Testis (tissue), 2 donors: ENCODE measurements at regions not wholly inside any gene's neighbourhood (a gene's known extent, or its start where the extent isn't known, plus 50 kb on each side); places are given as distances from the start of the nearest gene placed in this dataset.

Source experiments
- DNase-seq: peaks from one replicate; pipeline ENCODE4 v3.0.0-alpha.2; 2019
- H3K27ac ChIP-seq, 2 donors: fragments of 200-600 bp; sonication (generic); one replicate each; pipeline ENCODE4 v1.5.1; 2019
- H3K27me3 ChIP-seq: fragments of 200-600 bp; sonication (generic); one replicate; pipeline ENCODE4 v1.5.1; 2019
- H3K36me3 ChIP-seq: fragments of 200-600 bp; sonication (generic); one replicate; pipeline ENCODE4 v1.5.1; 2017; ENCODE audit warnings: low read depth; ENCODE audit errors: missing control alignments
- H3K4me1 ChIP-seq: fragments of 200-600 bp; sonication (generic); one replicate; pipeline ENCODE4 v1.5.1; 2019
- H3K4me3 ChIP-seq, 2 donors: fragments of 200-600 bp; sonication (generic); one replicate each; pipeline ENCODE4 v1.5.1; 2017 to 2019
- H3K9me3 ChIP-seq: fragments of 200-600 bp; sonication (generic); one replicate; pipeline ENCODE4 v1.5.1; 2017
- POLR2A ChIP-seq: fragments of 450-650 bp; IDR thresholded peaks from one replicate; pipeline ENCODE4 v1.6.1; 2017; ENCODE audit warnings: antibody characterized with exemption, mild to moderate bottlenecking, moderate library complexity
- WGBS, 2 donors: methylation state at CpG; one replicate each; pipeline ENCODE4 v1.1.5; 2018; 5-methylcytosine and 5-hydroxymethylcytosine counted together
- intact Hi-C: fragments of 100-400 bp; cut with DNase I; formaldehyde crosslinking; loops from one replicate; pipeline ENCODE4 v1.15.1; 2023; ENCODE audit warnings: low total_unique reads
- TF ChIP-seq, protein P1 (sequence below), 3 experiments: fragments of 450-650 bp in 2 of 3; fragments of 200-600 bp in 1 of 3; sonication (generic) in 1 of 3; IDR thresholded peaks; one replicate each; pipeline ENCODE4 v1.5.1; 2016 to 2019; ENCODE audit warnings: antibody characterized with exemption in 3 of 3, mild to moderate bottlenecking in 2 of 3, moderate library complexity in 1 of 3

DNA sequence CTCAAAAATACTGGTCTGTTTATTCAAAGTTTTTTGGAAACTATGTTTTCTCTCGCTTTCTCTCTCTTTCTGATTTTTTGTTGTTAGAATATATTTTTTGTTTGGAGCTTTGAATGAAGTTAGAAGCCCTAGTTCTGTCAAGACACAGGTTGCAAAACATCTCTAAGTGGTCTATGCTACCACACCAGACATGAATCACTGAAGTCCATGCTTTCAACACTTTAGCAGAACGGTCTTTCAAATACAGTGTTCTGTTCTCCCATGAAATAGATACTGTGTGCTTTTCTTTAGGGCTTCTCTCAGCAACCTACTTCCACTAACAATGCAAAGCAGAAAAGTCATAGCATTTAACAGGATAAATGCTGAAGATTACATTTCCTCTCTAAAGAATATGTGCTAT is 392.5 kb downstream of the TMEM167A start:
- H3K9me3 ChIP-seq: no peaks in the 10 kb centered on the region
- 69 to 70% methylated on average over 2 of the region's 2 CpGs for WGBS, 2 donors
- intact Hi-C loops: no loop called here
- no peak overlapping the region for H3K27ac ChIP-seq
- H3K4me3 ChIP-seq: no peak overlapping the region
- no peaks in the 10 kb centered on the region for H3K4me1 ChIP-seq
- no peaks in the 10 kb centered on the region for H3K36me3 ChIP-seq
- TF ChIP-seq, protein P1, sequence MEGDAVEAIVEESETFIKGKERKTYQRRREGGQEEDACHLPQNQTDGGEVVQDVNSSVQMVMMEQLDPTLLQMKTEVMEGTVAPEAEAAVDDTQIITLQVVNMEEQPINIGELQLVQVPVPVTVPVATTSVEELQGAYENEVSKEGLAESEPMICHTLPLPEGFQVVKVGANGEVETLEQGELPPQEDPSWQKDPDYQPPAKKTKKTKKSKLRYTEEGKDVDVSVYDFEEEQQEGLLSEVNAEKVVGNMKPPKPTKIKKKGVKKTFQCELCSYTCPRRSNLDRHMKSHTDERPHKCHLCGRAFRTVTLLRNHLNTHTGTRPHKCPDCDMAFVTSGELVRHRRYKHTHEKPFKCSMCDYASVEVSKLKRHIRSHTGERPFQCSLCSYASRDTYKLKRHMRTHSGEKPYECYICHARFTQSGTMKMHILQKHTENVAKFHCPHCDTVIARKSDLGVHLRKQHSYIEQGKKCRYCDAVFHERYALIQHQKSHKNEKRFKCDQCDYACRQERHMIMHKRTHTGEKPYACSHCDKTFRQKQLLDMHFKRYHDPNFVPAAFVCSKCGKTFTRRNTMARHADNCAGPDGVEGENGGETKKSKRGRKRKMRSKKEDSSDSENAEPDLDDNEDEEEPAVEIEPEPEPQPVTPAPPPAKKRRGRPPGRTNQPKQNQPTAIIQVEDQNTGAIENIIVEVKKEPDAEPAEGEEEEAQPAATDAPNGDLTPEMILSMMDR (IDR thresholded peaks at IDR 0.05): no peak
- no peak for TF ChIP-seq POLR2A
- no peaks in the 10 kb centered on the region for H3K27me3 ChIP-seq
- no peak for DNase-seq

GRCh38 chr5:82684165-82684564 is 393.0 kb downstream of the TMEM167A start:
- DNase-seq: no peak
- Histone ChIP-seq H3K4me1 (no peaks in the 10 kb centered on the region), H3K36me3 (no peaks in the 10 kb centered on the region), H3K27ac (no peak overlapping the region), H3K27me3 (no peaks in the 10 kb centered on the region), H3K9me3 (no peaks in the 10 kb centered on the region), H3K4me3 (no peak overlapping the region)
- 61 to 65% methylated on average over 2 of the region's 2 CpGs for WGBS, 2 donors
- intact Hi-C loops: no loop called here
- no peak for TF ChIP-seq POLR2A
- TF ChIP-seq, protein P1 (IDR thresholded peaks at IDR 0.05): no peak

GRCh38 chr5:82679660-82680059 is 397.5 kb downstream of the TMEM167A start:
- Histone ChIP-seq H3K4me1 (no peaks in the 10 kb centered on the region), H3K4me3 (no peak overlapping the region), H3K27ac (no peak overlapping the region), H3K27me3 (no peaks in the 10 kb centered on the region), H3K9me3 (no peaks in the 10 kb centered on the region), H3K36me3 (no peaks in the 10 kb centered on the region)
- intact Hi-C loops: no loop called here
- TF ChIP-seq POLR2A: no peak
- TF ChIP-seq, protein P1 (IDR thresholded peaks at IDR 0.05): no peak
- WGBS, 2 donors: 75 to 77% methylated on average over 4 of the region's 4 CpGs
- DNase-seq: no peak

DNA sequence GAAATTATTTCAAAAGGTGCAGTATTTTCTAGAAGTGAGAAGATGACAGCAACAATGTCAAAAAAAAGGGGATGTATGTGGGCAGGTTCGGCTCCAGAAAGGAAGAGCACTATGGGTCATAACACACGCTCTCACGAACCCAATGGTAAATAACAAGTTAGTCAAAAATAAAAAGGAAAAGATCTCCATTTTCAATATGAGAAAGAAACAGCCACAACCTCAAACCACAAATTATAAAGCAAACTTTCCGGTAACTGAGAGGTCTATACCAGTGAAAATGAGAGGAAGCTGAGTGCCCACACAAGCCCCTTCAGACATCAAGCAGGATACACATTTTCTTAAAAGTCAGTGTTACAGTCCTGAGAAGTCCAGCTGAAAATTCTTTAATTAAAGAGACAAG is 398.5 kb upstream of the RPS23 start:
- intact Hi-C loops: no loop called here
- H3K9me3 ChIP-seq: no peaks in the 10 kb centered on the region
- no peaks in the 10 kb centered on the region for H3K36me3 ChIP-seq
- 83 to 93% methylated on average over 4 of the region's 4 CpGs for WGBS, 2 donors
- no peak for DNase-seq
- no peak overlapping the region for H3K4me3 ChIP-seq
- no peak overlapping the region for H3K27ac ChIP-seq
- TF ChIP-seq, protein P1 (IDR thresholded peaks at IDR 0.05): no peak
- TF ChIP-seq POLR2A: no peak
- no peaks in the 10 kb centered on the region for H3K27me3 ChIP-seq
- no peaks in the 10 kb centered on the region for H3K4me1 ChIP-seq

- no peaks in the 10 kb centered on the region for H3K27me3 ChIP-seq
- H3K4me1 ChIP-seq: no peaks in the 10 kb centered on the region
- H3K9me3 ChIP-seq: no peaks in the 10 kb centered on the region
- no peaks in the 10 kb centered on the region for H3K36me3 ChIP-seq
- no peak overlapping the region for H3K4me3 ChIP-seq
- 88 to 97% methylated on average over 1 of the region's 1 CpG for WGBS, 2 donors
- TF ChIP-seq, protein P1 (IDR thresholded peaks at IDR 0.05): no peak
- TF ChIP-seq POLR2A: no peak
- intact Hi-C loops: no loop called here
- DNase-seq: no peak
- no peak overlapping the region for H3K27ac ChIP-seq
Observed at GRCh38 chr5:82674671-82675070, 396.5 kb upstream of the RPS23 start.
